GM23248 (cell line): ENCODE measurements at regions not wholly inside any gene's neighbourhood (a gene's known extent, or its start where the extent isn't known, plus 50 kb on each side); places are given as distances from the start of the nearest gene placed in this dataset.
"Not testable (repeated sequence)": the region's sequence is repeated elsewhere in the genome, so short reads cannot be mapped to it uniquely, and the experiment has no call there.

Source experiments
- EZH2 ChIP-seq: fragments of 200-600 bp; sonication (generic); IDR thresholded peaks from 2 replicates; pipeline ENCODE4 v1.6.1; 2018; ENCODE audit warnings: antibody characterized with exemption, mild to moderate bottlenecking; ENCODE audit not compliant: insufficient read depth, poor library complexity, severe bottlenecking
- EZH2phosphoT487 ChIP-seq: fragments of 200-600 bp; sonication (generic); IDR thresholded peaks from 2 replicates; pipeline ENCODE4 v1.6.1; 2018; ENCODE audit warnings: antibody characterized with exemption, moderate library complexity, mild to moderate bottlenecking, low read depth; ENCODE audit not compliant: insufficient read depth

DNA sequence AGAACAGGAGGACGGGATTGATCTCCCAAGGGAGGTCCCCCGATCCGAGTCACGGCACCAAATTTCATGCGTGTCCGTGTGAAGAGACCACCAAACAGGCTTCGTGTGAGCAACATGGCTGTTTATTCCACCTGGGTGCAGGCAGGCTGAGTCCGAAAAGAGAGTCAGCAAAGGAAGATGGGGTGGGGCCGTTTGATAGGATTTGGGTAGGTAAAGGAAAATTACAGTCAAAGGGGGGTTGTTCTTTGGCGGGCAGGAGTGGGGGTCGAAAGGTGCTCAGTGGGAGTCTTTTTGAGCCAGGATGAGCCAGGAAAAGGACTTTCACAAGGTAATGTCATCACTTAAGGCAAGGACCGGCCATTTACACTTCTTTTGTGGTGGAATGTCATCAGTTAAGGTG is 763.6 kb upstream of the CTNND2 start:
- TF ChIP-seq EZH2, EZH2phosphoT487: not testable (repeated sequence)
